ENCODE measurements at regions not wholly inside any gene's neighbourhood (a gene's known extent, or its start where the extent isn't known, plus 50 kb on each side); places are given as distances from the start of the nearest gene placed in this dataset.

DNA sequence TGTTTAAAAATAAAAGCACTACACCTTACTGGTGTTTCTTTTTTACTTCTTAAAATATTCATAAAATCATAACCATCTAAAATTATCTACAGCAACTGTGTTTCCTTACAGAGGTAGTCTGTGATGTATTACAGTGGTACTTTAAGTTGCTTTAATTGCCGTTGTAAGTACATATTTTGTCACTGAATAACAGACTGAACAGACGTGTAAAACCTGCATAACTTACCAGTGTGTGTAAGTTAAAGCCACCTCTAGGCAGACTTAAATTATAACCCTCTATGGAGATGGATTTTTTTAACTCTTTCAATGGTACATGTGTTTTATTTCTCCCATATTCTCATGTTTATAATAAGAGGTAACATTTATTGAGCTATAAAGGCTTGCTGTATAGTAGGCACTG is 166.8 kb downstream of the NR4A2 start:
- H3K4me3 ChIP-seq (ENCODE audit: low read depth, low read length): no peak overlapping the region
- H3K27me3 ChIP-seq (ENCODE audit: control insufficient read depth, insufficient read depth, low read length): no peaks in the 10 kb centered on the region
- no peaks in the 10 kb centered on the region for H3K36me3 ChIP-seq (ENCODE audit: control insufficient read depth, insufficient read depth, low read length)

DNA sequence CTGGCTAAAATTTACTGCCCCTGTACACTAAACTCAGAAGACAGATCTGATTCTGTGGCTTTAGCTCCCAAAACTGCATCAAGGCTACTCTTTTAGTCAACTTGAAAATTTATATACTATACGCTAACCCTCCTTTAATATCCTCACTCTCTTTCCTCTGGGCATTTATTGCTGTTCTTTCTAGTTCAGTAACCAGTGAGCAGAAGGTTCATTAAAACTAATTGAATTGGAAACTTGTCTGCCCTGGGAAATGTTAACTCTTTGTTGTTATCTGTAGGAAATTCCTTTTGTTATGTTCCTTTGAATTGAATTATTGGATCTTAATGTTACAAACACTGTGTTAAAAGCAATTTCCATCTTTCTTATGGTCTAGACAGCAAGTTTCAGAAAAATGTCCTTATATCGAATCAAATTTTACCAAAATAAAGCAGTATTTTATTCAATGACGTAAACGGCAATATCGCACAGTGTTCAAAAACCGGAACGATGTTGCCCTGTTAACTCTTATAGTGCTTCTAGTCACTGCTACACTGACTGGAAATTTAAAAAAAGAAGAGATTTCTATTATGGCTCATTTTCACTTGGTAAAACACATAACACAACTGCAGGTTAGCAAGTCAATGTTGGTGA is 168.3 kb downstream of the NR4A2 start:
- no peaks in the 10 kb centered on the region for H3K9me3 ChIP-seq (ENCODE audit: control insufficient read depth, insufficient read depth, low read length)
- H3K27me3 ChIP-seq (ENCODE audit: control insufficient read depth, insufficient read depth, low read length): no peaks in the 10 kb centered on the region
- H3K27ac ChIP-seq (ENCODE audit: low read depth, low read length): no peak overlapping the region
- no peak overlapping the region for H3K4me3 ChIP-seq (ENCODE audit: low read depth, low read length)
- H3K9ac ChIP-seq (ENCODE audit: low read depth, low read length): no peak overlapping the region
- no peaks in the 10 kb centered on the region for H3K36me3 ChIP-seq (ENCODE audit: control insufficient read depth, insufficient read depth, low read length)
- peaks cover 32% of the 10 kb centered on the region for H3K4me1 ChIP-seq (ENCODE audit: control insufficient read depth, insufficient read depth, low read length)

More for the DNA sequence above, 166.8 kb downstream of the NR4A2 start:
- Histone ChIP-seq H3K9ac (ENCODE audit: low read depth, low read length) (no peak overlapping the region), H3K4me1 (ENCODE audit: control insufficient read depth, insufficient read depth, low read length) (peaks cover 17% of the 10 kb centered on the region), H3K9me3 (ENCODE audit: control insufficient read depth, insufficient read depth, low read length) (no peaks in the 10 kb centered on the region), H3K27ac (ENCODE audit: low read depth, low read length) (no peak overlapping the region)

DNA sequence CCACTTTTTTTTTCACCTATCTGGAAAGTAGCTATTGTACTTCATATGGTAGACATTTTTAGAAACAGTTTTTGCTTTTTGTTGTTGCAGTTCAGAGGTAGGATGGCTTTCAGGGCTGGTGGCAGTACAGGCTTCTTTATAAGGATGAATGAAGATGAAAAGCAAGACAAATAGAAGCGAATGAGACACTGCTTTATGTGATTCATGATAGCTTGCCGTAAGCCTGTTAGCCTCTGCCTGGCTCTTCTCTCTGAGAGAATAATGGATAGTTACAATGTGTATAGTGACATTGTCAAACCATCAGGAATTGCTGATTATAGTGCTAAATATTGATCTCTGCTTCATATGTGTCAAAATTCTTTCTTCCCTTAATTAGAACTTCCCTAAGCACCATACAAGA is 173.7 kb downstream of the NR4A2 start:
- Histone ChIP-seq H3K36me3 (ENCODE audit: control insufficient read depth, insufficient read depth, low read length) (no peaks in the 10 kb centered on the region), H3K4me1 (ENCODE audit: control insufficient read depth, insufficient read depth, low read length) (peaks cover 56% of the 10 kb centered on the region), H3K27me3 (ENCODE audit: control insufficient read depth, insufficient read depth, low read length) (no peaks in the 10 kb centered on the region), H3K27ac (ENCODE audit: low read depth, low read length) (no peak overlapping the region), H3K9me3 (ENCODE audit: control insufficient read depth, insufficient read depth, low read length) (no peaks in the 10 kb centered on the region), H3K9ac (ENCODE audit: low read depth, low read length) (no peak overlapping the region), H3K4me3 (ENCODE audit: low read depth, low read length) (no peak overlapping the region)

DNA sequence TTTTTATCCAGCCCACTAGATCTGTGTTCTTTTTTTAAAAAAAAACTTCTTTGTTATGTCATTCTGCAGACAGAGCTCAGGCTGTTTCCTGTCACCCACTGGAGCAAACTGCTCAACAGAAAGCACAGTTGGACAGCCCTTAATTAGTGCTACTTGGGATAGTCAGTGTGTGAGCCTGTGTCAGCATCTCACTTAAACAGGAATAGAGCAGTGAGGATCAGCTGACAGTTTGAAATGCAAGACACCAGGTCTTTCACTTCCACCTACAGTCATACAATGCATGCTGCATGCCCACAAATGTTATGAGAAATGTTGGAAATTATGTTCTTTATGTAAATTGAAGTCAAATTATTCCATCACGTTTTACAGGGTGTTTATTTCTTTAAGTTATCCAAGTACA is 174.9 kb downstream of the NR4A2 start:
- Histone ChIP-seq H3K36me3 (ENCODE audit: control insufficient read depth, insufficient read depth, low read length) (no peaks in the 10 kb centered on the region), H3K4me3 (ENCODE audit: low read depth, low read length) (no peak overlapping the region), H3K9me3 (ENCODE audit: control insufficient read depth, insufficient read depth, low read length) (no peaks in the 10 kb centered on the region), H3K27me3 (ENCODE audit: control insufficient read depth, insufficient read depth, low read length) (no peaks in the 10 kb centered on the region), H3K27ac (ENCODE audit: low read depth, low read length) (no peak overlapping the region), H3K9ac (ENCODE audit: low read depth, low read length) (no peak overlapping the region), H3K4me1 (ENCODE audit: control insufficient read depth, insufficient read depth, low read length) (peaks cover 56% of the 10 kb centered on the region)

DNA sequence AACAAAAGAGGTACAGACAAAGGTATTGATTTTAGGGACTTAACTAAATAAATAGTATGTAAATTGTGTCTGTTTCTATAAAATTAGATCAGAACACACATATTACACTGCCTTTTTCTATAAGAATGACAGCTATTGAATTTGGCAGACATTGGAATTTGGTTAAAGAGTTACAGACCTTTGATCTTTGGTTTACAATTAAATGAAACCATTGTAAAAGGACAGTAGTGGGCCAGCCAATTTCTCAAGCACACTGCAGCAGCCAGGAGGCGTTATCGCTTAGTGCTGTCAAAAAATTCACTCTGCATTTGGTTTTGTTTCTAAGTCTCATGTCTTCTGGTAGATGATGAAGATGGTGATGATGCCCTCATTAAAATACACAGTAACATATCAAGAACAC is 175.9 kb downstream of the NR4A2 start:
- Histone ChIP-seq H3K27ac (ENCODE audit: low read depth, low read length) (no peak overlapping the region), H3K4me3 (ENCODE audit: low read depth, low read length) (no peak overlapping the region), H3K4me1 (ENCODE audit: control insufficient read depth, insufficient read depth, low read length) (peaks cover 56% of the 10 kb centered on the region), H3K9me3 (ENCODE audit: control insufficient read depth, insufficient read depth, low read length) (no peaks in the 10 kb centered on the region), H3K36me3 (ENCODE audit: control insufficient read depth, insufficient read depth, low read length) (no peaks in the 10 kb centered on the region), H3K27me3 (ENCODE audit: control insufficient read depth, insufficient read depth, low read length) (no peaks in the 10 kb centered on the region), H3K9ac (ENCODE audit: low read depth, low read length) (no peak overlapping the region)

DNA sequence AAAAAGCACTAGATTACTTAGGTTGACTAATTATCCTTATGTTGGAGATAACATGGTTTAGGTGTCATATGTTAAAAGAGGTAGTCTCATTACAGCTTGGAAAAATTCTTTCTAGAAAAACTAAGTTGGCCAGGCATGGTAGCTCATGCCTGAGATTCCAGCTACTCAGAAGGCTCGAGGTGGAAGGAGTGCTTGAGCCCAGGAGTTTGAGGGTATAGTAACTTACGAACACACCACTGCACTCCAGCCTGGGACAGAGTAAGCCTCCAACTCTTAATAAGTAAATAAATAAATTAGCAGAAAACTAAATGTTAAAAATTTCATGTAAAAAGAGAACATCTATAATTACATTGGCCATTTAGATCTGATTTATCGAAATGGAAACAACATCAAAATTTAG is 177.2 kb downstream of the NR4A2 start:
- no peaks in the 10 kb centered on the region for H3K36me3 ChIP-seq (ENCODE audit: control insufficient read depth, insufficient read depth, low read length)
- no peaks in the 10 kb centered on the region for H3K27me3 ChIP-seq (ENCODE audit: control insufficient read depth, insufficient read depth, low read length)
- H3K4me1 ChIP-seq (ENCODE audit: control insufficient read depth, insufficient read depth, low read length): peaks cover 53% of the 10 kb centered on the region
- H3K27ac ChIP-seq (ENCODE audit: low read depth, low read length): no peak overlapping the region
- H3K9me3 ChIP-seq (ENCODE audit: control insufficient read depth, insufficient read depth, low read length): no peaks in the 10 kb centered on the region
- no peak overlapping the region for H3K4me3 ChIP-seq (ENCODE audit: low read depth, low read length)
- no peak overlapping the region for H3K9ac ChIP-seq (ENCODE audit: low read depth, low read length)

DNA sequence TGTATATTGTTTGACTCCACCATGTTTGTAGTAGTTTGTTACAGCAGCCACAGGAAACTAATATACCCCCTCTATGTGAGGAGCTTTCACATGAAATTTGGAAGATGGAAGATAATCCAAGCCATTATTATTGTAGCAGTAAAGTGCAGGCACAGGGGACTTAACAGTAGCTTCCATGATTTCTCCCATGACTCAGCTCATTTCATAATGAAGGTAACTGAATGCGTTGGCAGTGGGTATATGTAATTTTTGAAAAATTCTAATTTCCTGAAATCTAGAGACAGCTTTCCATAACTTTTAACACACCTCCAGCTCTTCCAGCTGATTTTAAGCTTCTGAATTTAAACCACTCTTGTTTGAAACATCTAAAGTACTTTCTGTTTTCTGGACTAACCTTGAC is 181.2 kb downstream of the NR4A2 start:
- H3K36me3 ChIP-seq (ENCODE audit: control insufficient read depth, insufficient read depth, low read length): no peaks in the 10 kb centered on the region
- no peak overlapping the region for H3K9ac ChIP-seq (ENCODE audit: low read depth, low read length)
- H3K27me3 ChIP-seq (ENCODE audit: control insufficient read depth, insufficient read depth, low read length): no peaks in the 10 kb centered on the region
- peaks cover 16% of the 10 kb centered on the region for H3K4me1 ChIP-seq (ENCODE audit: control insufficient read depth, insufficient read depth, low read length)
- H3K27ac ChIP-seq (ENCODE audit: low read depth, low read length): no peak overlapping the region
- no peaks in the 10 kb centered on the region; the same call in 1 of the 2 replicates for H3K9me3 ChIP-seq (ENCODE audit: control insufficient read depth, insufficient read depth, low read length)
- H3K4me3 ChIP-seq (ENCODE audit: low read depth, low read length): no peak overlapping the region

DNA sequence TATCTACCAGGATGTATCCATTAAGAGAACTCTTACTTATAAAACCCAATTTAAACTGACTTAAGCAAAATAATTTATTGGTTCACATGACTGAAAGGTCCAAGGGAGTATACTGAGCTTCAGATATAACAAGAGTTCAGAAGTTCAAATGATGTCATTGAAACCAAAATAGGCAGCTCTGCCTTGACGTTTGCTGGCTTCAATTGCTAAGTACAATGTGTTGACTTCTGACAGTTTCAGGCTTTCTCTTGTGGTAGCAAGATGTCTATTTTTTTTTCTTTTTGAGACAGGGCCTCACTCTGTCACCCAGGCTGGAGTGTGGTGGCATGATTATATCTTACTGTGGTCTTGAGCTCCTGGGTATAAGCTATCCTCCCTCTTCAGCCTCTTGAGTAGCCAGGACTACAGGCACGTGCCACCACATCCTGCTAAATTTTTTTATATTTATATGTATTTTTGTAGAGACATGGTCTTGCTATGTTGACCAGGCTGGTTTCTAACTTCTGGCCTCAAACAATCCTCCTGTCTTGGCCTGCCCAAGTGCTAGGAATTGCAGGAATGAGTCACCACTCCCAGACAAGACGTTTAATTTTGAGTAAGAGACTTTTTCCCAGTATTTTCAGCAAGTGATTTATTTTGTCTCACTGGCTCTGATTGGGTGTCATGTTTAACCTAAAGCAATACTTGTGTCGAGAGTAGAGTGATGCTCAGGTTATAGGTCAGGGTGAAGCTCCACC is 184.8 kb downstream of the NR4A2 start:
- no peaks in the 10 kb centered on the region for H3K27me3 ChIP-seq (ENCODE audit: control insufficient read depth, insufficient read depth, low read length)
- H3K4me3 ChIP-seq (ENCODE audit: low read depth, low read length): no peak overlapping the region
- H3K36me3 ChIP-seq (ENCODE audit: control insufficient read depth, insufficient read depth, low read length): no peaks in the 10 kb centered on the region
- H3K4me1 ChIP-seq (ENCODE audit: control insufficient read depth, insufficient read depth, low read length): peaks cover 4% of the 10 kb centered on the region
- H3K27ac ChIP-seq (ENCODE audit: low read depth, low read length): no peak overlapping the region
- no peaks in the 10 kb centered on the region; the same call in 1 of the 2 replicates for H3K9me3 ChIP-seq (ENCODE audit: control insufficient read depth, insufficient read depth, low read length)
- no peak overlapping the region for H3K9ac ChIP-seq (ENCODE audit: low read depth, low read length)

DNA sequence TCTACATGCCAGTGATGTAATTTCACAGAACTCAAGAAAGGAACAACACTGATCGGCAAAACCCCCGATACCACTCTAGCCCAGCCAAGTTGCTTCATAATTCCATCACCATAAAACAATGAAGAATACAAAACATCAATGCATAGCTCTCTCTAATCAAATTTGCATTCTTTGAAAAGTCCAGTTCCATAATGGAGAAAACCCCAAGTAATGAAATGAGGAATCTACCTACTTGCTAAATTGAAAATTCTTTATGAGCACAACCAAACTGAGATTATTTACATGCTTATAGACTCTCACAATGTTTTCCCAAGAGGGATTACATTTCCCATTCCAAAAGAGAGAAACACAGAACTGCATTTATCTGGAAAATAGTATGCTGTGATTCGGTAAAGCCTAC is 186.5 kb downstream of the NR4A2 start:
- Histone ChIP-seq H3K4me3 (ENCODE audit: low read depth, low read length) (no peak overlapping the region), H3K9ac (ENCODE audit: low read depth, low read length) (no peak overlapping the region), H3K36me3 (ENCODE audit: control insufficient read depth, insufficient read depth, low read length) (no peaks in the 10 kb centered on the region), H3K27me3 (ENCODE audit: control insufficient read depth, insufficient read depth, low read length) (no peaks in the 10 kb centered on the region), H3K9me3 (ENCODE audit: control insufficient read depth, insufficient read depth, low read length) (no peaks in the 10 kb centered on the region; the same call in 1 of the 2 replicates), H3K4me1 (ENCODE audit: control insufficient read depth, insufficient read depth, low read length) (peaks cover 4% of the 10 kb centered on the region), H3K27ac (ENCODE audit: low read depth, low read length) (no peak overlapping the region)

DNA sequence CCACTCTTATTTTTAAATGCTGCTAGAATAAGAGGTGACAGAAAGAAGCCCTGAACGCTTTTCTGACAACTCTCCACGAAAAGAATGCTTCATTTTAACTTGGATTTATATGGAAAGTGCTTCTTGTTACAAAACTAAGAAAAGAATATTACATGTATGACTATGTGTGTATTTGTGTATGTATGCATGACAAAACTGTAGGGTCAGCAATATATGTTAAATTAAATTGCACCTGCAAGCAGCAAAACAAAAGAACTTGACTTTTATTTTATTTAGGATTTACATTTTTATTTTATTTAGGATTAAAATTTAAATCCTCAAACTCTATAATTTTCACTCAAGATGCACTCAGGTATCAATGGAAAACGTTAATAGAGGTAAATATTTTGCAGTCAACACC is 187.1 kb downstream of the NR4A2 start:
- Histone ChIP-seq H3K27me3 (ENCODE audit: control insufficient read depth, insufficient read depth, low read length) (no peaks in the 10 kb centered on the region), H3K36me3 (ENCODE audit: control insufficient read depth, insufficient read depth, low read length) (no peaks in the 10 kb centered on the region), H3K4me1 (ENCODE audit: control insufficient read depth, insufficient read depth, low read length) (peaks cover 4% of the 10 kb centered on the region), H3K27ac (ENCODE audit: low read depth, low read length) (no peak overlapping the region), H3K9me3 (ENCODE audit: control insufficient read depth, insufficient read depth, low read length) (no peaks in the 10 kb centered on the region; the same call in 1 of the 2 replicates), H3K4me3 (ENCODE audit: low read depth, low read length) (no peak overlapping the region), H3K9ac (ENCODE audit: low read depth, low read length) (no peak overlapping the region)

DNA sequence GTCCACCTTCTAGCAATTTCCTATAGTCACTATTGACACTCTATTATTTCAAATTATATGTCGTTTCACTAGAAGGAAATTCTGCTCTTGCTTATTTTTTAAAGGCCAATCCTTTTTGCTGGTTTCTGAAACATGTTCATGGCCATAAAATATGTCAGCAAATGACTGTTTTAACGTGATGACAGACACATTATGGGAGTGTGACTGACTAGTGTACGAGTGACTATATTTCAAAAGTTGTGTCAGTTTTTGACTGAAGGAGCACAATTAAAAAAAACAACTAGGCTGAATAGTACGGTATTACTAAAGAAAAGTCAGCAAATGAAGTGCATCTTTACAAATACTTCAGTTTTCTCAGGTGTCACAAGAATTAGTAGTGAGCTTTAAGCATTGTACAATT is 196.0 kb downstream of the NR4A2 start:
- Histone ChIP-seq H3K4me3 (ENCODE audit: low read depth, low read length) (no peak overlapping the region), H3K9ac (ENCODE audit: low read depth, low read length) (no peak overlapping the region), H3K4me1 (ENCODE audit: control insufficient read depth, insufficient read depth, low read length) (no peaks in the 10 kb centered on the region), H3K27me3 (ENCODE audit: control insufficient read depth, insufficient read depth, low read length) (no peaks in the 10 kb centered on the region), H3K9me3 (ENCODE audit: control insufficient read depth, insufficient read depth, low read length) (no peaks in the 10 kb centered on the region), H3K36me3 (ENCODE audit: control insufficient read depth, insufficient read depth, low read length) (no peaks in the 10 kb centered on the region), H3K27ac (ENCODE audit: low read depth, low read length) (no peak overlapping the region)
